ENCODE measurements at regions not wholly inside any gene's neighbourhood (a gene's known extent, or its start where the extent isn't known, plus 50 kb on each side); places are given as distances from the start of the nearest gene placed in this dataset.

GRCh38 chr4:77393996-77394395, 211.6 kb upstream of the CXCL13 start:
- DNase-seq (ENCODE audit: low read depth, low spot score) (no peak), FAIRE-seq (no peak)
- H4K20me1 ChIP-seq (replicated peaks; ENCODE audit: control insufficient read depth, extremely low read depth, insufficient read depth, low read length) = no peaks in the 10 kb centered on the region
- H3K36me3 ChIP-seq (ENCODE audit: control insufficient read depth in 2 of 2, extremely low read depth in 1 of 2, insufficient read depth in 2 of 2, low read length in 2 of 2) = no peaks in the 10 kb centered on the region
- no peaks in the 10 kb centered on the region for H3K9me3 ChIP-seq (replicated peaks; ENCODE audit: control insufficient read depth, insufficient read depth, low read length)
- dilution Hi-C loops (cut with MboI; ENCODE audit: extremely low pct_ligation_motif_present, low sequenced_read_pairs) (no loop called here), intact Hi-C loops (cut with micrococcal nuclease) (no loop called here)
- TF ChIP-seq JUN (IDR thresholded peaks at IDR 0.05; ENCODE audit: borderline replicate concordance, insufficient read depth, insufficient read length, low read depth) (no peak), MAX (IDR thresholded peaks at IDR 0.05; ENCODE audit: insufficient read depth, insufficient read length) (no peak), GATA2 (IDR thresholded peaks at IDR 0.05; ENCODE audit: insufficient read depth, insufficient read length, low read depth, low read length) (no peak), CTCF (IDR thresholded peaks at IDR 0.05; ENCODE audit: extremely low read depth in 1 of 2, insufficient read depth in 1 of 2, low read depth in 1 of 2, low read length in 2 of 2) (no peak), POLR2A (IDR thresholded peaks at IDR 0.05; ENCODE audit: low read depth, low read length) (no peak), FOS (IDR thresholded peaks at IDR 0.05; ENCODE audit: borderline replicate concordance, insufficient read depth, low read length) (no peak), MYC (IDR thresholded peaks at IDR 0.05; ENCODE audit: low read depth, low read length) (no peak), POLR2AphosphoS5 (IDR thresholded peaks at IDR 0.05; ENCODE audit: insufficient read depth, low read depth, low read length) (no peak), EZH2 (IDR thresholded peaks at IDR 0.05; ENCODE audit: borderline replicate concordance, low read depth, low read length, severe bottlenecking) (no peak)
- H3K9ac ChIP-seq (replicated peaks; ENCODE audit: extremely low read depth, insufficient read depth, low read length) = no peak overlapping the region
- no peaks in the 10 kb centered on the region for H3K79me2 ChIP-seq (ENCODE audit: control insufficient read depth, insufficient read depth, low read length)
- H3K9me1 ChIP-seq (replicated peaks; ENCODE audit: control insufficient read depth, extremely low read depth, insufficient read depth, low read length) = no peaks in the 10 kb centered on the region
- POLR2A ChIA-PET = no interaction called here
- no peak overlapping the region for H2AFZ ChIP-seq (ENCODE audit: low read depth, low read length)
- no peak overlapping the region for H3K4me2 ChIP-seq (ENCODE audit: insufficient read depth, low read length)
- no peaks in the 10 kb centered on the region for H3K27me3 ChIP-seq (ENCODE audit: control insufficient read depth in 2 of 2, insufficient read depth in 2 of 2, low read length in 2 of 2)
- CTCF ChIA-PET = no interaction called here
- H3K4me1 ChIP-seq (ENCODE audit: control insufficient read depth, extremely low read depth, insufficient read depth, low read length) = no peaks in the 10 kb centered on the region
- BruUV-seq (replicated peaks) = no TSS peak
- H3K4me3 ChIP-seq (replicated peaks in 1 of 3; ENCODE audit: insufficient read depth in 1 of 3, low read depth in 1 of 3, low read length in 3 of 3) = no peak overlapping the region
- no peak overlapping the region for H3K27ac ChIP-seq (ENCODE audit: insufficient read depth, low read depth, low read length)

All from endothelial cell of umbilical vein (primary cell).